Natural killer cell (primary cell): ENCODE measurements at regions not wholly inside any gene's neighbourhood (a gene's known extent, or its start where the extent isn't known, plus 50 kb on each side); places are given as distances from the start of the nearest gene placed in this dataset.

ENCODE experiments used
- ATAC-seq, 3 donors: fragments of 150-1000 bp in 2 of 3; fragments of 200-7000 bp in 1 of 3; cut with Tn5 transposase; 1 replicate in 1 of 3; 2 replicates in 2 of 3; pipeline ENCODE4 v1.10.0; 2021; ENCODE audit warnings: mild to moderate bottlenecking in 2 of 3, moderate library complexity in 2 of 3
- DNase-seq, 2 donors: peaks; one replicate each; pipeline versions ENCODE4 v3.0.0 to v3.0.0-alpha.2; 2013 to 2021; ENCODE audit warnings: mixed read lengths in 1 of 2
- H3K27ac ChIP-seq: one replicate; pipeline ENCODE4 v1.5.1; 2013; ENCODE audit warnings: mild to moderate bottlenecking, low read length
- H3K27me3 ChIP-seq: one replicate; pipeline ENCODE4 v1.6.1; 2013; ENCODE audit warnings: low read length; ENCODE audit not compliant: control insufficient read depth, insufficient read depth
- H3K36me3 ChIP-seq: one replicate; pipeline ENCODE4 v1.6.1; 2013; ENCODE audit warnings: low read length; ENCODE audit not compliant: control insufficient read depth, insufficient read depth
- H3K4me1 ChIP-seq: one replicate; pipeline ENCODE4 v1.6.1; 2013; ENCODE audit warnings: low read length; ENCODE audit not compliant: control insufficient read depth, insufficient read depth
- H3K4me3 ChIP-seq: one replicate; pipeline ENCODE4 v1.5.1; 2013; ENCODE audit warnings: low read length
- H3K9me3 ChIP-seq: one replicate; pipeline ENCODE4 v1.6.1; 2013; ENCODE audit warnings: low read length; ENCODE audit not compliant: control insufficient read depth, insufficient read depth
- H3K27ac Mint-ChIP-seq, 2 donors: one replicate each; pipeline ENCODE4 v1.8.0; 2022; ENCODE audit warnings: mild to moderate bottlenecking in 2 of 2, mixed read lengths in 2 of 2, moderate library complexity in 1 of 2
- H3K27me3 Mint-ChIP-seq, 2 donors: one replicate each; pipeline ENCODE4 v1.8.0; 2022; ENCODE audit warnings: low read depth in 2 of 2, mixed read lengths in 2 of 2
- H3K36me3 Mint-ChIP-seq: one replicate; pipeline ENCODE4 v1.8.0; 2022; ENCODE audit warnings: mixed read lengths
- H3K4me1 Mint-ChIP-seq, 2 donors: one replicate each; pipeline ENCODE4 v1.8.0; 2022; ENCODE audit warnings: mixed read lengths in 2 of 2
- H3K4me3 Mint-ChIP-seq: one replicate; pipeline ENCODE4 v1.8.0; 2022; ENCODE audit warnings: mild to moderate bottlenecking, moderate library complexity, mixed read lengths
- H3K9me3 Mint-ChIP-seq, 2 donors: one replicate each; pipeline ENCODE4 v1.8.0; 2022; ENCODE audit warnings: mixed read lengths in 2 of 2
- WGBS: methylation state at CpG from one replicate; pipeline ENCODE4 v1.1.7; 2013; ENCODE audit warnings: missing lambda C conversion rate; ENCODE audit not compliant: insufficient coverage; 5-methylcytosine and 5-hydroxymethylcytosine counted together
- intact Hi-C: fragments of 100-400 bp; cut with micrococcal nuclease; formaldehyde crosslinking; loops from one replicate; pipeline ENCODE4 v1.14.2; 2022
- TF ChIP-seq, protein P1 (sequence below): fragments of 200-600 bp; IDR thresholded peaks from one replicate; pipeline ENCODE4 v1.8.0; 2022; ENCODE audit warnings: antibody characterized with exemption

GRCh38 chr5:44868541-44868940 lies 59.8 kb downstream of the MRPS30 start:
- intact Hi-C loops: no loop called here
- H3K27me3 Mint-ChIP-seq: no peaks in the 10 kb centered on the region
- H3K4me3 Mint-ChIP-seq: no peak overlapping the region
- H3K27me3 ChIP-seq: no peaks in the 10 kb centered on the region
- H3K9me3 ChIP-seq: no peaks in the 10 kb centered on the region
- no peaks in the 10 kb centered on the region for H3K36me3 Mint-ChIP-seq
- peaks cover 0 to 11% of the 10 kb centered on the region in 2 donors for H3K9me3 Mint-ChIP-seq
- no peak overlapping the region for H3K27ac Mint-ChIP-seq
- H3K4me1 ChIP-seq: no peaks in the 10 kb centered on the region
- no peaks in the 10 kb centered on the region for H3K36me3 ChIP-seq
- no peak overlapping the region for H3K4me3 ChIP-seq
- TF ChIP-seq, protein P1, sequence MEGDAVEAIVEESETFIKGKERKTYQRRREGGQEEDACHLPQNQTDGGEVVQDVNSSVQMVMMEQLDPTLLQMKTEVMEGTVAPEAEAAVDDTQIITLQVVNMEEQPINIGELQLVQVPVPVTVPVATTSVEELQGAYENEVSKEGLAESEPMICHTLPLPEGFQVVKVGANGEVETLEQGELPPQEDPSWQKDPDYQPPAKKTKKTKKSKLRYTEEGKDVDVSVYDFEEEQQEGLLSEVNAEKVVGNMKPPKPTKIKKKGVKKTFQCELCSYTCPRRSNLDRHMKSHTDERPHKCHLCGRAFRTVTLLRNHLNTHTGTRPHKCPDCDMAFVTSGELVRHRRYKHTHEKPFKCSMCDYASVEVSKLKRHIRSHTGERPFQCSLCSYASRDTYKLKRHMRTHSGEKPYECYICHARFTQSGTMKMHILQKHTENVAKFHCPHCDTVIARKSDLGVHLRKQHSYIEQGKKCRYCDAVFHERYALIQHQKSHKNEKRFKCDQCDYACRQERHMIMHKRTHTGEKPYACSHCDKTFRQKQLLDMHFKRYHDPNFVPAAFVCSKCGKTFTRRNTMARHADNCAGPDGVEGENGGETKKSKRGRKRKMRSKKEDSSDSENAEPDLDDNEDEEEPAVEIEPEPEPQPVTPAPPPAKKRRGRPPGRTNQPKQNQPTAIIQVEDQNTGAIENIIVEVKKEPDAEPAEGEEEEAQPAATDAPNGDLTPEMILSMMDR: no peak
- no peak overlapping the region for H3K27ac ChIP-seq
- no peaks in the 10 kb centered on the region for H3K4me1 Mint-ChIP-seq
- no peak for DNase-seq
- 61% methylated on average over 4 of the region's 4 CpGs for WGBS
- ATAC-seq: no peak

GRCh38 chr5:44869928-44870327 lies 61.2 kb downstream of the MRPS30 start:
- Mint-ChIP-seq H3K27ac (no peak overlapping the region), H3K4me3 (no peak overlapping the region), H3K36me3 (no peaks in the 10 kb centered on the region), H3K27me3 (no peaks in the 10 kb centered on the region), H3K9me3 (peaks cover 0 to 8% of the 10 kb centered on the region in 2 donors), H3K4me1 (no peaks in the 10 kb centered on the region)
- Histone ChIP-seq H3K4me1 (no peaks in the 10 kb centered on the region), H3K4me3 (no peak overlapping the region), H3K36me3 (no peaks in the 10 kb centered on the region), H3K27me3 (no peaks in the 10 kb centered on the region), H3K27ac (no peak overlapping the region), H3K9me3 (no peaks in the 10 kb centered on the region)
- intact Hi-C loops: no loop called here
- ATAC-seq (no peak), DNase-seq (no peak)
- TF ChIP-seq, protein P1: no peak
- no CpG with 5 or more reads among the region's 2 CpGs for WGBS

DNA sequence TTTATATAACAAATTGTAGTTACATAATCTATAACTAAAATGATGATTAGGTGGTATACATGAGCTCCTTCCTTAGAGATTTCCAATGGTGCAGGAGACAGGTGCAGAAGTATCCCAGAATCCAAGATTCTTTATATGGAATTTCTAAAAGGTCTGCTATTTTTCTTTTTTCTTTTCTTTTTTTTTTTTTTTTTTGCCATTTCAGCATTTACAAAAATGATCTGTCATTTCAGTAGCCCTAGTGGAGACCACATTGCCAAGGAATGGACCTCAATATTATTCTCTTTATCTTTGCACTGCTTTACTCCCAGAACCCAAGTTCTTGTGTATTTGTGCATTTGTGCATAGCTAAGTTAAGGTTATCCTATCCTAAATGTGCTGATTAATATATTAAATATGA lies 61.7 kb downstream of the MRPS30 start:
- no peaks in the 10 kb centered on the region for H3K36me3 Mint-ChIP-seq
- H3K4me3 Mint-ChIP-seq: no peak overlapping the region
- Histone ChIP-seq H3K4me1 (no peaks in the 10 kb centered on the region), H3K36me3 (no peaks in the 10 kb centered on the region), H3K27ac (no peak overlapping the region), H3K9me3 (no peaks in the 10 kb centered on the region), H3K4me3 (no peak overlapping the region), H3K27me3 (no peaks in the 10 kb centered on the region)
- TF ChIP-seq, protein P1: no peak
- H3K27ac Mint-ChIP-seq: no peak overlapping the region
- ATAC-seq: no peak
- H3K27me3 Mint-ChIP-seq: no peaks in the 10 kb centered on the region
- H3K4me1 Mint-ChIP-seq: no peaks in the 10 kb centered on the region
- peaks cover 0 to 8% of the 10 kb centered on the region in 2 donors for H3K9me3 Mint-ChIP-seq
- no peak for DNase-seq
- intact Hi-C loops: no loop called here

GRCh38 chr5:44871401-44871800 lies 62.7 kb downstream of the MRPS30 start:
- H3K36me3 ChIP-seq: no peaks in the 10 kb centered on the region
- Mint-ChIP-seq H3K27ac (no peak overlapping the region), H3K4me1 (no peaks in the 10 kb centered on the region), H3K36me3 (no peaks in the 10 kb centered on the region), H3K4me3 (no peak overlapping the region), H3K9me3 (peaks cover 0 to 8% of the 10 kb centered on the region in 2 donors), H3K27me3 (no peaks in the 10 kb centered on the region)
- no peak overlapping the region for H3K4me3 ChIP-seq
- WGBS: 70% methylated on average over 1 of the region's 2 CpGs
- DNase-seq (no peak), ATAC-seq (no peak)
- H3K27me3 ChIP-seq: no peaks in the 10 kb centered on the region
- TF ChIP-seq, protein P1: no peak
- H3K9me3 ChIP-seq: no peaks in the 10 kb centered on the region
- H3K4me1 ChIP-seq: no peaks in the 10 kb centered on the region
- intact Hi-C loops: no loop called here
- no peak overlapping the region for H3K27ac ChIP-seq
